CD4-positive, alpha-beta memory T cell (primary cell): ENCODE measurements at regions not wholly inside any gene's neighbourhood (a gene's known extent, or its start where the extent isn't known, plus 50 kb on each side); places are given as distances from the start of the nearest gene placed in this dataset.
"Not testable (repeated sequence)": the region's sequence is repeated elsewhere in the genome, so short reads cannot be mapped to it uniquely, and the experiment has no call there.

Experiments used
- CTCF ChIA-PET: fragments of 350-600 bp; sonication (Branson Sonifier 250); formaldehyde crosslinking; loops from one replicate; lab custom pipeline; 2021; ENCODE audit warnings: inconsistent platforms; ENCODE audit not compliant: partially characterized antibody; lab: Charles Lee
- POLR2A ChIA-PET: fragments of 350-600 bp; sonication (Branson Sonifier 250); formaldehyde crosslinking; loops from one replicate; lab custom pipeline; 2021; ENCODE audit not compliant: partially characterized antibody; lab: Charles Lee
- DNase-seq, 5 donors: peaks; one replicate each; pipeline versions ENCODE4 v3.0.0 to v3.0.0-alpha.2; 2020 to 2022; ENCODE audit warnings: mixed read lengths in 1 of 5
- H3K27ac ChIP-seq: one replicate; pipeline ENCODE4 v1.7.0; 2013; ENCODE audit warnings: low read depth, low read length
- H3K27me3 ChIP-seq: 2 replicates; pipeline ENCODE4 v1.7.0; 2013; ENCODE audit warnings: mild to moderate bottlenecking, low read length, moderate library complexity; ENCODE audit not compliant: insufficient read depth
- H3K36me3 ChIP-seq: 2 replicates; pipeline ENCODE4 v1.7.0; 2013; ENCODE audit warnings: mild to moderate bottlenecking, low read length, moderate library complexity; ENCODE audit not compliant: insufficient read depth
- H3K4me1 ChIP-seq: 2 replicates; pipeline ENCODE4 v1.7.0; 2013; ENCODE audit warnings: mild to moderate bottlenecking, low read length, moderate library complexity; ENCODE audit not compliant: insufficient read depth
- H3K4me3 ChIP-seq, 2 donors: one replicate each; pipeline ENCODE4 v1.7.0; 2013; ENCODE audit warnings: low read length in 2 of 2, mild to moderate bottlenecking in 1 of 2
- H3K9me3 ChIP-seq, 2 donors: one replicate each; pipeline ENCODE4 v1.7.0; 2013; ENCODE audit warnings: low read length in 2 of 2, control low read depth in 1 of 2; ENCODE audit not compliant: control insufficient read depth in 1 of 2
- H3K27ac Mint-ChIP-seq, 7 donors: one replicate each; pipeline ENCODE4 v1.8.0; 2020 to 2021; ENCODE audit warnings: mixed read lengths in 7 of 7, mild to moderate bottlenecking in 6 of 7, inconsistent platforms in 3 of 7, moderate library complexity in 3 of 7
- H3K27me3 Mint-ChIP-seq, 2 donors: one replicate each; pipeline ENCODE4 v1.8.0; 2020 to 2021; ENCODE audit warnings: mixed read lengths in 2 of 2
- H3K36me3 Mint-ChIP-seq, 2 donors: one replicate each; pipeline ENCODE4 v1.8.0; 2020 to 2021; ENCODE audit warnings: mixed read lengths in 2 of 2, inconsistent platforms in 1 of 2, mild to moderate bottlenecking in 1 of 2
- H3K4me1 Mint-ChIP-seq, 4 donors: one replicate each; pipeline ENCODE4 v1.8.0; 2020 to 2021; ENCODE audit warnings: mixed read lengths in 4 of 4, mild to moderate bottlenecking in 1 of 4
- H3K4me3 Mint-ChIP-seq, 8 donors: one replicate each; pipeline ENCODE4 v1.8.0; 2020 to 2021; ENCODE audit warnings: mixed read lengths in 8 of 8, mild to moderate bottlenecking in 7 of 8, moderate library complexity in 6 of 8, inconsistent platforms in 3 of 8
- H3K9me3 Mint-ChIP-seq, 8 donors: one replicate each; pipeline ENCODE4 v1.8.0; 2020 to 2021; ENCODE audit warnings: mixed read lengths in 8 of 8, mild to moderate bottlenecking in 5 of 8, inconsistent platforms in 3 of 8, moderate library complexity in 1 of 8
- intact Hi-C: fragments of 100-400 bp; cut with micrococcal nuclease; formaldehyde crosslinking; loops from one replicate; pipeline ENCODE4 v1.15.1; 2023

- POLR2A ChIA-PET, H3K27ac ChIP-seq, H3K27ac Mint-ChIP-seq, H3K4me1 ChIP-seq, H3K27me3 ChIP-seq, intact Hi-C loops, H3K4me3 Mint-ChIP-seq, H3K4me1 Mint-ChIP-seq, H3K4me3 ChIP-seq, H3K36me3 Mint-ChIP-seq, H3K9me3 Mint-ChIP-seq, CTCF ChIA-PET, H3K36me3 ChIP-seq, H3K9me3 ChIP-seq, DNase-seq: not testable (repeated sequence)
- peaks cover 0 to 11% of the 10 kb centered on the region in 2 donors for H3K27me3 Mint-ChIP-seq
Measured at GRCh38 chr2:39917371-39917770, 138.3 kb upstream of the THUMPD2 start.

DNA sequence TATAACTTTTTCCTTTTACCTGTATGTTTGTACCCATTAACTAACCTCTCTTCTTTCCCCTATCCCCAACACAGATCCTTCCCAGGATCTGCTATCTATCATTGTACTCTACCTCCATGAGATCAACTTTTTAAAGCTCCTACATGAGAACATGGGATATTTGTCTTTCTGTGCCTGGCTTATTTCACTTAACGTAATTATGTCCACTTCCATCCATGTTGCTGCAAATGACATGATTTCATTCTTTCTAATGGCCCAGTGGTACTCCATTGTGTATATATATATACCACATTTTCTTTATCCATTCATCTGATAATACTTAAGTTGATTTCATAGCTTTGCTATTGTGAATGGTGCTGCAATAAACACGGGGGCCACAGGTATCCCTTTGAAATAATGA lies 135.9 kb upstream of the THUMPD2 start:
- intact Hi-C loops: no loop called here
- no peaks in the 10 kb centered on the region for H3K9me3 Mint-ChIP-seq

DNA sequence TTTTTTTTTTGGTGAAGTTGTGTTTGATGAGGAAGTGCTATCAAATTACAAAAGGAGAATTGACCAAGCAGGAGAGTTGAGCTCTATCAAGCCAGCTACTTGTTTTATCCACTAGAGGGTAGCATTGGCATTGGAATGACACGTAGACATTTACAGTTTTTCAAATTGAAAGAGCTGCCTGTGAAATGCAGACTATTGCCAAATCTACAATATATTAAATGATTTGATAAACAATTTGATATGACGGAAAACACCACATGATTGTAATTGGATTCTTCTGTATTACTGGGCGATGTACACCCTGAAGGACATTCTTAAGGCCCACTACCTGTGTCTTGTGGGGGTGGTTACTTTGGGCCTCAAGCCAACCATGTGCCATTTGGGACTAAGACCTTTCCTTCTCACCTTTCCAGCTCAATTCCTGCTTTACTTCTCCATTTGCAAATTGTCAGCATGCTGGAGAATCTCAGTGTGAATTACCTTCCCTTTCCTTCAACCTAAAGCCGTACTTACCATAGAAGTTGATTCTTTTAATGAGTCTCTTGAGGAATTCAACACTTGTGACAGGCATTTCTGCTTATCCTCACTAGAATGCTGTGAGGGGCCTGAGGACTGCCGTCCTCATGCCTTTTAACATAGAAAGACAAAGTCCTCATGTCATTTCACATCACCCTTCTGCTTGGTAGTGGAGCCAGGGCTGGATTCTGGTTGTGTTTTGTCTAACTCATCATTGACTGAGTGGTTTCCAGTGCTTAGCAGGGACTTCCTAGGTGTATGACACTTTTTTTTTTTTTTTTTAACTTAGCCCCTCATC lies 134.8 kb upstream of the THUMPD2 start:
- intact Hi-C loops: no loop called here
- no peaks in the 10 kb centered on the region for H3K9me3 ChIP-seq
- H3K27me3 ChIP-seq: no peaks in the 10 kb centered on the region
- no peaks in the 10 kb centered on the region for H3K4me1 ChIP-seq
- DNase-seq: peak in 4 of 5 donors; percentile 1 to 23 (median 10)
- no peaks in the 10 kb centered on the region for H3K9me3 Mint-ChIP-seq
- no peaks in the 10 kb centered on the region for H3K36me3 Mint-ChIP-seq
- no peak overlapping the region for H3K27ac Mint-ChIP-seq
- H3K27ac ChIP-seq: no peak overlapping the region
- CTCF ChIA-PET: interaction anchor here (0.7 to 1.3 kb wide), 6 partner anchors 19 to 1877 kb away, joined by 3 to 4 read pairs (median 3); no protein-coding TSS in a partner anchor
- H3K36me3 ChIP-seq: no peaks in the 10 kb centered on the region
- no peaks in the 10 kb centered on the region for H3K4me1 Mint-ChIP-seq
- peaks cover 0 to 10% of the 10 kb centered on the region in 2 donors for H3K27me3 Mint-ChIP-seq
- no peak overlapping the region for H3K4me3 Mint-ChIP-seq
- POLR2A ChIA-PET: no interaction called here
- H3K4me3 ChIP-seq: no peak overlapping the region

More for the DNA sequence above, 135.9 kb upstream of the THUMPD2 start:
- no peaks in the 10 kb centered on the region for H3K36me3 ChIP-seq
- no peaks in the 10 kb centered on the region for H3K4me1 ChIP-seq
- ChIA-PET CTCF (interaction anchor here (1.1 to 1.2 kb wide), 2 partner anchors 1869 to 1876 kb away, joined by 3 read pairs; no protein-coding TSS in a partner anchor), POLR2A (no interaction called here)
- H3K4me3 ChIP-seq: no peak overlapping the region
- no peaks in the 10 kb centered on the region for H3K27me3 ChIP-seq
- H3K27me3 Mint-ChIP-seq: peaks cover 0 to 7% of the 10 kb centered on the region in 2 donors
- DNase-seq: no peak
- H3K36me3 Mint-ChIP-seq: no peaks in the 10 kb centered on the region
- H3K9me3 ChIP-seq: no peaks in the 10 kb centered on the region
- no peak overlapping the region for H3K27ac Mint-ChIP-seq
- no peaks in the 10 kb centered on the region for H3K4me1 Mint-ChIP-seq
- H3K27ac ChIP-seq: no peak overlapping the region
- no peak overlapping the region for H3K4me3 Mint-ChIP-seq

- no peak overlapping the region for H3K4me3 Mint-ChIP-seq
- POLR2A ChIA-PET: no interaction called here
- peaks cover 0 to 4% (median 0%) of the 10 kb centered on the region in 8 donors for H3K9me3 Mint-ChIP-seq
- CTCF ChIA-PET: no interaction called here
- H3K27ac Mint-ChIP-seq: no peak overlapping the region
- Histone ChIP-seq H3K4me1 (no peaks in the 10 kb centered on the region), H3K9me3 (no peaks in the 10 kb centered on the region), H3K27me3 (no peaks in the 10 kb centered on the region), H3K36me3 (no peaks in the 10 kb centered on the region), H3K27ac (no peak overlapping the region), H3K4me3 (no peak overlapping the region)
- intact Hi-C loops: no loop called here
- no peaks in the 10 kb centered on the region for H3K4me1 Mint-ChIP-seq
- DNase-seq: no peak
- H3K27me3 Mint-ChIP-seq: peaks cover 4 to 7% of the 10 kb centered on the region in 2 donors
- no peaks in the 10 kb centered on the region for H3K36me3 Mint-ChIP-seq
Measured at GRCh38 chr2:39902103-39902502, 123.0 kb upstream of the THUMPD2 start.

DNA sequence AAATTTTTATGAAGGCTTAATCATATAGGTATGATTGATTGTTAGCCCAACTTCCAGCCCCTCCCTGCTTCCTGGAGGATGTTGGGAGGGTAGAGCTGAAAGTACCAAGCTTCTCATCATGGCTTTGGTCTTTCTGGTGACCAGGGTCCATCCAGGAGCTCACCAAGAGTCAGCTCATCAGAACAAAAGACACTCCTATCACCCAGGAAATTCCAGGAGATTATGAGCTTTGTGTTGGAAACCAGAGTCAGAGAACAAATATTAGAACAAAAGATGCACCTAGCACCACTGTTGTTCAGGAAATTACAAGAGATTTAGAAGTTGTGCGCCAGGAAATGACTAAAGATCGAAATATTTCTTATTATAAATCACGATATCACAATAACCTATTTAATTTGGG lies 119.9 kb upstream of the THUMPD2 start:
- ChIA-PET POLR2A (no interaction called here), CTCF (no interaction called here)
- Histone ChIP-seq H3K27me3 (no peaks in the 10 kb centered on the region), H3K9me3 (no peaks in the 10 kb centered on the region), H3K4me3 (no peak overlapping the region), H3K27ac (no peak overlapping the region), H3K36me3 (no peaks in the 10 kb centered on the region), H3K4me1 (no peaks in the 10 kb centered on the region)
- no peaks in the 10 kb centered on the region for H3K36me3 Mint-ChIP-seq
- peaks cover 0 to 4% (median 0%) of the 10 kb centered on the region in 8 donors for H3K9me3 Mint-ChIP-seq
- no peak overlapping the region for H3K4me3 Mint-ChIP-seq
- intact Hi-C loops: no loop called here
- no peaks in the 10 kb centered on the region for H3K4me1 Mint-ChIP-seq
- H3K27me3 Mint-ChIP-seq: peaks cover 2 to 4% of the 10 kb centered on the region in 2 donors
- DNase-seq: no peak
- H3K27ac Mint-ChIP-seq: no peak overlapping the region

- DNase-seq: no peak
- H3K27ac Mint-ChIP-seq: no peak overlapping the region
- H3K27me3 ChIP-seq: no peaks in the 10 kb centered on the region
- H3K9me3 Mint-ChIP-seq: peaks cover 0 to 4% (median 0%) of the 10 kb centered on the region in 8 donors
- H3K4me1 Mint-ChIP-seq: no peaks in the 10 kb centered on the region
- H3K4me3 ChIP-seq: no peak overlapping the region
- ChIA-PET POLR2A (no interaction called here), CTCF (no interaction called here)
- H3K9me3 ChIP-seq: no peaks in the 10 kb centered on the region
- no peak overlapping the region for H3K4me3 Mint-ChIP-seq
- H3K36me3 Mint-ChIP-seq: no peaks in the 10 kb centered on the region
- peaks cover 0 to 4% of the 10 kb centered on the region in 2 donors for H3K27me3 Mint-ChIP-seq
- no peaks in the 10 kb centered on the region for H3K4me1 ChIP-seq
- no peaks in the 10 kb centered on the region for H3K36me3 ChIP-seq
- intact Hi-C loops: no loop called here
- no peak overlapping the region for H3K27ac ChIP-seq
Measured at GRCh38 chr2:39897273-39897672, 118.2 kb upstream of the THUMPD2 start.

GRCh38 chr2:39894082-39894481 lies 115.0 kb upstream of the THUMPD2 start:
- Histone ChIP-seq H3K27me3 (no peaks in the 10 kb centered on the region), H3K4me3 (no peak overlapping the region), H3K27ac (no peak overlapping the region), H3K4me1 (no peaks in the 10 kb centered on the region), H3K36me3 (no peaks in the 10 kb centered on the region), H3K9me3 (no peaks in the 10 kb centered on the region)
- Mint-ChIP-seq H3K27ac (no peak overlapping the region), H3K4me1 (no peaks in the 10 kb centered on the region), H3K27me3 (peaks cover 0 to 2% of the 10 kb centered on the region in 2 donors), H3K9me3 (peaks cover 0 to 2% (median 0%) of the 10 kb centered on the region in 8 donors), H3K4me3 (no peak overlapping the region), H3K36me3 (no peaks in the 10 kb centered on the region)
- intact Hi-C loops: no loop called here
- ChIA-PET CTCF (no interaction called here), POLR2A (no interaction called here)
- DNase-seq: no peak
